ENCODE measurements at regions not wholly inside any gene's neighbourhood (a gene's known extent, or its start where the extent isn't known, plus 50 kb on each side); places are given as distances from the start of the nearest gene placed in this dataset.

- TF ChIP-seq ZBTB26 (CRISPR knock-in tag; IDR thresholded peaks at IDR 0.05) (no peak), ELF2 (CRISPR knock-in tag; IDR thresholded peaks at IDR 0.05) (no peak), NCOA4 (IDR thresholded peaks at IDR 0.05; ENCODE audit: partially characterized antibody) (no peak), CREM (IDR thresholded peaks at IDR 0.05; ENCODE audit: low read depth) (no peak), SMARCE1 (IDR thresholded peaks at IDR 0.05) (no peak), HDAC6 (IDR thresholded peaks at IDR 0.05; ENCODE audit: low read depth, low read length) (no peak), KHSRP (IDR thresholded peaks at IDR 0.05) (no peak), LCOR (CRISPR knock-in tag; IDR thresholded peaks at IDR 0.05) (no peak), LARP7 (IDR thresholded peaks at IDR 0.05) (no peak), ZNF239 (CRISPR knock-in tag; IDR thresholded peaks at IDR 0.05) (no peak), ZNF445 (CRISPR knock-in tag; IDR thresholded peaks at IDR 0.05; ENCODE audit: low read depth) (no peak), ZNF551 (CRISPR knock-in tag; IDR thresholded peaks at IDR 0.05) (no peak), ARNT (IDR thresholded peaks at IDR 0.05) (no peak), TBL1XR1 (IDR thresholded peaks at IDR 0.05; ENCODE audit: low read length in 2 of 2) (no peak), CXXC5 (CRISPR knock-in tag; IDR thresholded peaks at IDR 0.05) (no peak)
- TF ChIP-seq, protein P1, sequence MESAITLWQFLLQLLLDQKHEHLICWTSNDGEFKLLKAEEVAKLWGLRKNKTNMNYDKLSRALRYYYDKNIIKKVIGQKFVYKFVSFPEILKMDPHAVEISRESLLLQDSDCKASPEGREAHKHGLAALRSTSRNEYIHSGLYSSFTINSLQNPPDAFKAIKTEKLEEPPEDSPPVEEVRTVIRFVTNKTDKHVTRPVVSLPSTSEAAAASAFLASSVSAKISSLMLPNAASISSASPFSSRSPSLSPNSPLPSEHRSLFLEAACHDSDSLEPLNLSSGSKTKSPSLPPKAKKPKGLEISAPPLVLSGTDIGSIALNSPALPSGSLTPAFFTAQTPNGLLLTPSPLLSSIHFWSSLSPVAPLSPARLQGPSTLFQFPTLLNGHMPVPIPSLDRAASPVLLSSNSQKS (CRISPR knock-in tag; IDR thresholded peaks at IDR 0.05), result no peak
- TF ChIP-seq, protein P2, sequence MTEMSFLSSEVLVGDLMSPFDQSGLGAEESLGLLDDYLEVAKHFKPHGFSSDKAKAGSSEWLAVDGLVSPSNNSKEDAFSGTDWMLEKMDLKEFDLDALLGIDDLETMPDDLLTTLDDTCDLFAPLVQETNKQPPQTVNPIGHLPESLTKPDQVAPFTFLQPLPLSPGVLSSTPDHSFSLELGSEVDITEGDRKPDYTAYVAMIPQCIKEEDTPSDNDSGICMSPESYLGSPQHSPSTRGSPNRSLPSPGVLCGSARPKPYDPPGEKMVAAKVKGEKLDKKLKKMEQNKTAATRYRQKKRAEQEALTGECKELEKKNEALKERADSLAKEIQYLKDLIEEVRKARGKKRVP (CRISPR knock-in tag; IDR thresholded peaks at IDR 0.05), result no peak
- ChIA-PET CTCF (ENCODE audit: low intra/inter-chr PET ratio) (no interaction called here), POLR2A (no interaction called here)
- ATAC-seq (no peak), FAIRE-seq (no peak), DNase-seq (ENCODE audit: extremely low read depth in 1 of 4, low spot score in 3 of 4) (no peak)
- Histone ChIP-seq H2AFZ (ENCODE audit: low read depth, low read length) (no peak overlapping the region), H3K79me2 (ENCODE audit: control insufficient read depth, insufficient read depth, low read length) (no peaks in the 10 kb centered on the region), H3K27ac (ENCODE audit: extremely low read depth, low read depth, low read length) (no peak overlapping the region), H3K9me3 (replicated peaks; ENCODE audit: control insufficient read depth, insufficient read depth, low read depth, low read length) (no peaks in the 10 kb centered on the region), H3K27me3 (ENCODE audit: control insufficient read depth in 2 of 2, insufficient read depth in 2 of 2, low read length in 2 of 2) (no peaks in the 10 kb centered on the region), H3K4me3 (no peak overlapping the region), H3K4me2 (ENCODE audit: insufficient read depth, low read length) (no peak overlapping the region), H3K4me1 (replicated peaks in 1 of 2; ENCODE audit: control insufficient read depth in 2 of 2, insufficient read depth in 2 of 2, low read length in 2 of 2) (no peaks in the 10 kb centered on the region), H4K20me1 (replicated peaks; ENCODE audit: control insufficient read depth, insufficient read depth, low read length) (no peaks in the 10 kb centered on the region), H3K9me1 (ENCODE audit: control insufficient read depth, insufficient read depth, low read length) (no peaks in the 10 kb centered on the region), H3K9ac (ENCODE audit: insufficient read depth in 1 of 2, low read depth in 2 of 2, low read length in 2 of 2) (no peak overlapping the region), H3K36me3 (ENCODE audit: control insufficient read depth, insufficient read depth, low read length) (no peaks in the 10 kb centered on the region)
- in situ Hi-C loops (cut with MboI) (no loop called here), intact Hi-C loops (cut with micrococcal nuclease) (no loop called here)
- WGBS (ENCODE audit: insufficient coverage, low coverage, missing lambda C conversion rate), result 5% methylated on average over 5 of the region's 5 CpGs
- BruUV-seq (replicated peaks), result no TSS peak
Observed at GRCh38 chr3:162014284-162014683, 517.7 kb downstream of the OTOL1 start.
